ENCODE measurements at regions not wholly inside any gene's neighbourhood (a gene's known extent, or its start where the extent isn't known, plus 50 kb on each side); places are given as distances from the start of the nearest gene placed in this dataset.

DNA sequence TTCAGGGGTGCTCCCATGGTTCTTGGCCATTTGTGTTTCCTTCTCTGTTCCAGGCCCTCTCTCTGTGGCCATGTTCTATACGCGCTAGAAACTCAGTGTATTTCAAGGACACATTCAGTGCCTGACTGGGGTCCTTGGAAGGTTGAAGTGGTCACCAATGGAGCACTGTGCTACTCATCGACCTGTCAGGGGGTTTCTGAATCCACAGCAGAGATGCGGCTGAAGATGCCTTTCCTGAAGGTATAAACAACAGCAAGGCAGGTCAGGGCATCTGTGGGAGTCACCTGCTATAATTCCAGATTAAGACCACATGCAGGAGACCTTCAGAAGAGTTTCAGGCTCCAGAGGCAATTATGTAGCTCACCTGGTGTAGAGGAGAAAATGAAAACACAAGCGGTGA lies 86.8 kb upstream of the MGMT start:
- ATAC-seq (ENCODE audit: insufficient read depth, low FRiP score) (no peak), DNase-seq (no peak)
- Histone ChIP-seq H3K27me3 (ENCODE audit: control insufficient read depth in 3 of 3, insufficient read depth in 3 of 3, low read length in 2 of 3) (no peaks in the 10 kb centered on the region), H3K4me1 (ENCODE audit: control insufficient read depth in 5 of 5, insufficient read depth in 5 of 5, low read length in 5 of 5) (no peaks in the 10 kb centered on the region), H3K9ac (ENCODE audit: insufficient read depth in 1 of 2, low read length in 2 of 2) (no peak overlapping the region), H3K36me3 (ENCODE audit: control insufficient read depth in 4 of 4, insufficient read depth in 4 of 4, low read length in 4 of 4) (no peaks in the 10 kb centered on the region), H3K27ac (ENCODE audit: low read depth in 1 of 2, low read length in 1 of 2) (no peak overlapping the region), H3K4me3 (no peak overlapping the region), H3K9me3 (ENCODE audit: control insufficient read depth in 4 of 4, insufficient read depth in 3 of 4, low read length in 3 of 4) (no peaks in the 10 kb centered on the region)
- TF ChIP-seq, protein P1, sequence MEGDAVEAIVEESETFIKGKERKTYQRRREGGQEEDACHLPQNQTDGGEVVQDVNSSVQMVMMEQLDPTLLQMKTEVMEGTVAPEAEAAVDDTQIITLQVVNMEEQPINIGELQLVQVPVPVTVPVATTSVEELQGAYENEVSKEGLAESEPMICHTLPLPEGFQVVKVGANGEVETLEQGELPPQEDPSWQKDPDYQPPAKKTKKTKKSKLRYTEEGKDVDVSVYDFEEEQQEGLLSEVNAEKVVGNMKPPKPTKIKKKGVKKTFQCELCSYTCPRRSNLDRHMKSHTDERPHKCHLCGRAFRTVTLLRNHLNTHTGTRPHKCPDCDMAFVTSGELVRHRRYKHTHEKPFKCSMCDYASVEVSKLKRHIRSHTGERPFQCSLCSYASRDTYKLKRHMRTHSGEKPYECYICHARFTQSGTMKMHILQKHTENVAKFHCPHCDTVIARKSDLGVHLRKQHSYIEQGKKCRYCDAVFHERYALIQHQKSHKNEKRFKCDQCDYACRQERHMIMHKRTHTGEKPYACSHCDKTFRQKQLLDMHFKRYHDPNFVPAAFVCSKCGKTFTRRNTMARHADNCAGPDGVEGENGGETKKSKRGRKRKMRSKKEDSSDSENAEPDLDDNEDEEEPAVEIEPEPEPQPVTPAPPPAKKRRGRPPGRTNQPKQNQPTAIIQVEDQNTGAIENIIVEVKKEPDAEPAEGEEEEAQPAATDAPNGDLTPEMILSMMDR (IDR thresholded peaks at IDR 0.05; ENCODE audit: control extremely low read depth, extremely low read depth), result no peak
- 94 to 97% methylated on average over 5 of the region's 5 CpGs for WGBS, 2 donors

DNA sequence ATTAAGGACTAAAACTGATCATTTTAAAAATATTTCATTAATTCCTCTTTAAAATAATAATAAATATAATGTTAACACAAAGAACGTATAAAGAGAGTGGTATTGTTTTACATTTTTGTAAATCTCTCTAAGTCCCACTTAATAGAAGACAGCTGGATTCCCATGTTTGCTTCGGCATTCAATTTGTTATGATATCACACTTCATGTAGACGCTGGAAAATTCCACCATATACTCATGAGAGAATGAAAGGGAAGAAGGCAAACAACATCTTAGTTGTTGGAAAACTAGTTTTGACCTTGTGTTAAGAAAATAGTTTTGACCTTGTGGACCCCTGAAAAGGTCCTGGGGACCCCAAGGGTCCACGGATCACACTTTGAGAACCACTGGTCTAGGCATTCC lies 85.3 kb upstream of the MGMT start:
- Histone ChIP-seq H3K9ac (ENCODE audit: insufficient read depth in 1 of 2, low read length in 2 of 2) (no peak overlapping the region), H3K4me1 (ENCODE audit: control insufficient read depth in 5 of 5, insufficient read depth in 5 of 5, low read length in 5 of 5) (peaks cover 0 to 2% (median 0%) of the 10 kb centered on the region in 5 donors), H3K27ac (ENCODE audit: low read depth in 1 of 2, low read length in 1 of 2) (no peak overlapping the region), H3K9me3 (ENCODE audit: control insufficient read depth in 4 of 4, insufficient read depth in 3 of 4, low read length in 3 of 4) (no peaks in the 10 kb centered on the region), H3K27me3 (ENCODE audit: control insufficient read depth in 3 of 3, insufficient read depth in 3 of 3, low read length in 2 of 3) (no peaks in the 10 kb centered on the region), H3K36me3 (ENCODE audit: control insufficient read depth in 4 of 4, insufficient read depth in 4 of 4, low read length in 4 of 4) (no peaks in the 10 kb centered on the region), H3K4me3 (no peak overlapping the region)
- TF ChIP-seq, protein P1 (IDR thresholded peaks at IDR 0.05; ENCODE audit: control extremely low read depth, extremely low read depth), result no peak
- 55 to 80% methylated on average over 4 of the region's 4 CpGs for WGBS, 2 donors
- ATAC-seq (ENCODE audit: insufficient read depth, low FRiP score) (no peak), DNase-seq (peak in 2 of 3 donors; percentile 18 to 39)

- DNase-seq, result no peak
- Histone ChIP-seq H3K27ac (ENCODE audit: low read depth in 1 of 2, low read length in 1 of 2) (no peak overlapping the region), H3K9ac (ENCODE audit: insufficient read depth in 1 of 2, low read length in 2 of 2) (no peak overlapping the region), H3K4me3 (no peak overlapping the region), H3K9me3 (ENCODE audit: control insufficient read depth in 4 of 4, insufficient read depth in 3 of 4, low read length in 3 of 4) (no peaks in the 10 kb centered on the region), H3K27me3 (ENCODE audit: control insufficient read depth in 3 of 3, insufficient read depth in 3 of 3, low read length in 2 of 3) (no peaks in the 10 kb centered on the region), H3K4me1 (ENCODE audit: control insufficient read depth in 5 of 5, insufficient read depth in 5 of 5, low read length in 5 of 5) (peaks cover 0 to 2% (median 0%) of the 10 kb centered on the region in 5 donors), H3K36me3 (ENCODE audit: control insufficient read depth in 4 of 4, insufficient read depth in 4 of 4, low read length in 4 of 4) (no peaks in the 10 kb centered on the region)
- 85 to 92% methylated on average over 6 of the region's 6 CpGs for WGBS, 2 donors
- TF ChIP-seq, protein P1 (IDR thresholded peaks at IDR 0.05; ENCODE audit: control extremely low read depth, extremely low read depth), result no peak
- no peak for ATAC-seq (ENCODE audit: insufficient read depth, low FRiP score)
These were observed 84.6 kb upstream of the MGMT start for GRCh38 chr10:129382401-129382800.

DNA sequence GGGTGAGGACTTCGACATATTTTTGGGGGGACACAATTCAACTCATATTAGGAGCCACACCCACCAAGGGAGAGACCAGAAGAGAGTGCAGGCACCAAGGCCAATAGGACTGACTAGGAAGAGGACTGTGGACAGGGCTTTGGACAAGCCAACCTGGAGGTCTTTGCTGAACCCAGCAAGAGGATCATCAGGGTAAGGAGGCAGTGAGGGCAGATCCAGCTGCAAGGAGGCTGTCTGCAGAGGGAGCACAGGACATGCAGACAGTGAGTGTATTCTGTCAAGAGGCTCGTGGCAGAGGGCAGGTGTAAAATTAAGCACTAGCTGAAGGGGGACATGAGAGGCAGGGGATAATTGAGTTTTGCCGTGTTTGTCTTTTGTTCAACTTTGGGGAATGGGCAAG lies 83.4 kb upstream of the MGMT start:
- WGBS, 2 donors, result 86 to 89% methylated on average over 3 of the region's 3 CpGs
- DNase-seq, result no peak

More for the DNA sequence above, 83.4 kb upstream of the MGMT start:
- no peak for ATAC-seq (ENCODE audit: insufficient read depth, low FRiP score)
- no peak overlapping the region for H3K27ac ChIP-seq (ENCODE audit: low read depth in 1 of 2, low read length in 1 of 2)
- H3K9ac ChIP-seq (ENCODE audit: insufficient read depth in 1 of 2, low read length in 2 of 2), result no peak overlapping the region
- H3K4me1 ChIP-seq (ENCODE audit: control insufficient read depth in 5 of 5, insufficient read depth in 5 of 5, low read length in 5 of 5), result peaks cover 0 to 2% (median 0%) of the 10 kb centered on the region in 5 donors
- TF ChIP-seq, protein P1 (IDR thresholded peaks at IDR 0.05; ENCODE audit: control extremely low read depth, extremely low read depth), result no peak
- no peaks in the 10 kb centered on the region for H3K9me3 ChIP-seq (ENCODE audit: control insufficient read depth in 4 of 4, insufficient read depth in 3 of 4, low read length in 3 of 4)
- H3K36me3 ChIP-seq (ENCODE audit: control insufficient read depth in 4 of 4, insufficient read depth in 4 of 4, low read length in 4 of 4), result no peaks in the 10 kb centered on the region
- no peak overlapping the region for H3K4me3 ChIP-seq
- H3K27me3 ChIP-seq (ENCODE audit: control insufficient read depth in 3 of 3, insufficient read depth in 3 of 3, low read length in 2 of 3), result peaks cover 0 to 4% (median 1%) of the 10 kb centered on the region in 3 donors

All from lung (tissue), 11 donors.